NOMO-1 (cell line): ENCODE measurements at regions not wholly inside any gene's neighbourhood (a gene's known extent, or its start where the extent isn't known, plus 50 kb on each side); places are given as distances from the start of the nearest gene placed in this dataset.
"Not testable (repeated sequence)": the region's sequence is repeated elsewhere in the genome, so short reads cannot be mapped to it uniquely, and the experiment has no call there.

ENCODE experiments used
- DNase-seq, 2 experiments: peaks; one replicate each; lab custom pipeline; 2025; ENCODE audit not compliant: unreplicated experiment in 2 of 2; lab: John Stamatoyannopoulos, UW

GRCh38 chr1:29949676-29950075 is 713.4 kb downstream of the PTPRU start:
- no peak for DNase-seq

GRCh38 chr1:29948581-29948980 is 712.3 kb downstream of the PTPRU start:
- DNase-seq, result no peak

GRCh38 chr1:29946057-29946456 is 709.7 kb downstream of the PTPRU start:
- DNase-seq, result no peak

- no peak for DNase-seq
Measured at GRCh38 chr1:29945426-29945825, 709.1 kb downstream of the PTPRU start.

GRCh38 chr1:29944253-29944905 is 708.1 kb downstream of the PTPRU start:
- no peak for DNase-seq

- no peak for DNase-seq
Measured at GRCh38 chr1:29943034-29943433, 706.7 kb downstream of the PTPRU start.

GRCh38 chr1:29939079-29939478 is 702.8 kb downstream of the PTPRU start:
- no peak for DNase-seq

GRCh38 chr1:29937356-29937755 is 701.0 kb downstream of the PTPRU start:
- no peak for DNase-seq

- DNase-seq, result no peak
Measured at GRCh38 chr1:29936031-29936544, 699.8 kb downstream of the PTPRU start.

GRCh38 chr1:29934255-29934772 is 698.0 kb downstream of the PTPRU start:
- no peak for DNase-seq

GRCh38 chr1:29933067-29933466 is 696.7 kb downstream of the PTPRU start:
- DNase-seq, result no peak

GRCh38 chr1:29932626-29933025 is 696.3 kb downstream of the PTPRU start:
- no peak for DNase-seq

GRCh38 chr1:29931477-29932175 is 695.3 kb downstream of the PTPRU start:
- DNase-seq, result no peak

- DNase-seq, result no peak
Measured at GRCh38 chr1:29925058-29925457, 688.7 kb downstream of the PTPRU start.

GRCh38 chr1:29924017-29924431 is 687.7 kb downstream of the PTPRU start:
- DNase-seq, result no peak

- no peak for DNase-seq
Measured at GRCh38 chr1:29921741-29922140, 685.4 kb downstream of the PTPRU start.

GRCh38 chr1:29920784-29921183 is 684.5 kb downstream of the PTPRU start:
- DNase-seq, result no peak

- DNase-seq, result no peak
Measured at GRCh38 chr1:29920316-29920715, 684.0 kb downstream of the PTPRU start.

GRCh38 chr1:29919041-29919440 is 682.7 kb downstream of the PTPRU start:
- DNase-seq, result not testable (repeated sequence)

GRCh38 chr1:29916656-29917369 is 680.5 kb downstream of the PTPRU start:
- DNase-seq, result no peak

GRCh38 chr1:29914936-29915335 is 678.6 kb downstream of the PTPRU start:
- DNase-seq, result no peak
